Tongue (tissue), 1 donor: ENCODE measurements at regions not wholly inside any gene's neighbourhood (a gene's known extent, or its start where the extent isn't known, plus 50 kb on each side); places are given as distances from the start of the nearest gene placed in this dataset.

Experiments
- DNase-seq: peaks from one replicate; pipeline ENCODE4 v3.0.0-alpha.2; 2015

DNA sequence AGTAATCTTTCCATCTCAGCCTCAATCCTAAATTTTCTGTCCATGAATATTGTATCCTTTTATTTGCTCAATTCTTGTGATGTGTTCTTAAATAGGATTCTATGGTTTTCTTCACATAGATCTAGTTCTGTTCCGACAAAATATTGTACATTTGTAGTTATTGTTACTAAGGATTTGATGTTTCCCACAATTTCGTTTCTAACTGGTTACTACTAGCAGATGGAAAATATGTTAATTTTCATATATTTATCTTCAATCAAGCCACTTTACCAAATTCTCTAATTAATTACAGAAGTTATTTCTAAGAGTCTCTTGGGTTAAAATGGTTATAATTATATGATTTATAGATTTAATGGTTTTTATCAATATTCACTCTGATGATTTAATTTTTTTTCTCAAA is 60.3 kb downstream of the SEC61B start:
- no peak for DNase-seq

DNA sequence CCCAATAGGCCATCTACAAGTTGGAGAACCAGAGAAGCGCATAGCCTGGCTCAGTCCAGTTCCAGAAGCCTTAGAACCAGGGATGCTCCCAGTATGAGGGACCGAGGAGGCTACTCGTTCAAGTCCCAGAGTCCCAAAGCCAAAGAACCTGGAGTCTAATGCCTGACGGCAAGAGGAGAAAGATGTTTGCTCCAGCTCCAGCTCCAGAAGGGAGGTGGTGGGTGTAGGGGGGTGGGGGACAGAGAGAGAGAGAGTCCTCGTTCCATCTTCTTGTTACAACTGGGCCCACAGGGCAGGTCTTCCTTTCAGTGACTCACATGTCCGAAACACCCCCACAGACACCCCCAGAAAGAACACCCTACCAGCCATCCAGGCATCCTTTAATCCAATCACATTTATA is 63.9 kb downstream of the SEC61B start:
- DNase-seq = no peak

DNA sequence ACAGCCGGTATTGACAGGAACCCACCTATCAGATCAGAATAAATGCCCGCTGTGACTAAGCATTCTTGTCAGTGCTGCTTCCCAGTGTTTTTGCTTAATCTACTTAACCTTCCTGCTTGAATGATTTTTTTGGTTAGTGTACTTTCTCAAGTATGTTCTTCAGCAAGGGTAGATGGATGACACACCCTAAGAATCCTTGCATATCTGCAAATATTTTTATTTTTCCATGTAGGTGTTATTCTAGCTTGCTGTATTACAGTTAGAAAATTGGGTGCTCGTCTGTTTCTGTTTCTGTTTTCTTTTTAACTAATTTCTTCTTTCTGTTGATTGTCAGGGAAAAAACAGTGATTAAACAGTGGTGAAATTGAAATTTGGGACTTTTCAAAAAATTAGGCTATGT is 64.5 kb downstream of the SEC61B start:
- no peak for DNase-seq

DNA sequence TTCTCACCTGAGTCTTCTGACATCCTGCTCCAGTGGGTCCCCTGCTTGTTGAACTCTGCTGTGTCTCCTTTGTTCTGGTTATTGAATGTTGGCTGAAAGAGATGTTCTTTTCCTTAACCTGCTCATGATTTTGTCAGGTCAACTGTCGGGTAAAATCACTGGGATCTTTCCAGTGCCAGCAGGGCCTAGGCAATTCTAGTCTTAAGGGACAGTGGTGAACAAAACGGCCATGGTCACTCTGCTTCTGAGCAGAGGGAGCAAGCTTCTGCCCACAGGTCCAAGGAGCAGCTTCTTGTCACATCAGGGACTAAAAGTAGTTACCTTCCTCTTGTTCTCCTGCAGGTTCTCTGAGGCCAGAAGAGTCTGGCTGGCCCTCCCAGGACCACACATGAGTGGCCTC is 65.6 kb downstream of the SEC61B start:
- no peak for DNase-seq

DNA sequence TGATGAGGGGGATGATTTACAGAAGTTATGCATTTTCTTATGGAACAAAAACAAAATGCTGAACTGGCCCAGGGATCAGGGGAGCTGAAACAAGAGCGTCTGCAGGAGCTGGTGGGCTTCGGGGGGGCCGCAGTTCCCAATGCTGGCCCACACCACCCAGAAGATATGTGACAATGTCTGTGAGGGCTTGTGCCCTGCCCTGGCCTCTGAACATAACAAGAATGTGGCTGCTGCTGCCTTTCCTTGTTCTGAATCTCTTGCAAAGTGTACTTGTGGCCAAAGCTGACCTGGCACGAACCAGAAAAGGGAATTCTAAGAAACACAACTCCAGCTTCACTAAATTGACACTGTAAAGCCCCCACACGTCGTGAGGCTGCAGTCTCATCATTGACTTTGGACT is 66.7 kb downstream of the SEC61B start:
- no peak for DNase-seq

DNA sequence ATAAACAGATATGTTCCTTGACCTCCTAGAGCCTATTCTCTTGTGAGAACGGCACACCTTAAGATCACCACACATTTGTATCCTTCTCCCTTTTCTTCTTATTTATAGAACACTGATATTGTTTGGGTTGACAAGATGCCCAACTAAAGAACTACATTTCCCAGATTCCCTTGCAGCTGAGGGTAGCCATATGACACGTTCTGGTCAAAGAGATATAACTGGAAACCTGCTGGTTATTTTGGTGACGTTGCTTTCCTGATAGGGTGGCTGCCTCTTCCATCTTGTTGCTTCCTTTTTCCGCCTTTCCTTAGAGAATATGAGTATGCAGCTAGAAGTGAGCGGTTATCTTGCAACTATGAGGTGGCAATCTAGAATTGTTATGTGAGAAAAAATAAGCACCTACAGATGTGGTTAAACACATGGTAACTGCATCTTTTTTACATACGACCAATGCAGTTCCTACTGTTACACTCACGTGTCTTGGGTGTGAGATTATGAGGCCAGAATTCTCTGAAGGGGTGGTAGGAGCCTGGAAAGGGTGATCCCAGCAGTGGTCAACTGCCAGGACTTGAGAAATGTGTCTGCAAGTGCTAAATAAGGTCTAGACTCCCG is 72.9 kb downstream of the SEC61B start:
- DNase-seq = no peak

DNA sequence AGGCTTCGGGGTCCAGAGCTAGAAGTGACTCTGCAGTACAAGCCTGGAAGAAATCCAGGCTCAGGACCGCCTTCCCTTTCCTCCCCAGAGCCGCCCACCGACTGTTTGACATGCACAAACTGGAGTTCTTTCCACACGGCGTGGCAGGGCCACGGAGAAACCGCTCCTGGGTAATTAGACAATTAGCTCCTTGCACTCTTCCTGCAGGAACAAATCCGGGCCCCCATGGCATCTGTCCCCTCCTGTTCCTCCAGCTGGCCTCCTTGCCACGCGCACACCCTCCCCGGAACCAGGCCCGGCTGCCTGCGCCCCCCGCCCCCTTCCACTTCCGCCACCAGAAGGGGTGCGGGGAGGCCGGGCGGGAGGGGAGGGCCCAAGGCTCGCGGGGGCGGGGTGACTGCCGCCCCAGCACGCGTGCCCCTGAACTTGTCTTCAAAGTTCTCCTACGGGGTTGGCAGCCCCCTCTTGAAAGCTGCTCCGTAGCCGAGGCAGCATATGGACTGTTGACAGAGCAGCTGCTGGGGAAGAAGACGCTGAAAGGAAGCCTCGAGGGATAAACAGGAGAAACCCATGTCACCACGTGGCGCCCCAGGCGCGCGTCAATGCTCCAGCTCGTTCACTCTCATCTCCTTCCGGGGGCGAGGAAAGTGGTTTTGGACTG is 74.3 kb downstream of the SEC61B start:
- peak; percentile 82 for DNase-seq

DNA sequence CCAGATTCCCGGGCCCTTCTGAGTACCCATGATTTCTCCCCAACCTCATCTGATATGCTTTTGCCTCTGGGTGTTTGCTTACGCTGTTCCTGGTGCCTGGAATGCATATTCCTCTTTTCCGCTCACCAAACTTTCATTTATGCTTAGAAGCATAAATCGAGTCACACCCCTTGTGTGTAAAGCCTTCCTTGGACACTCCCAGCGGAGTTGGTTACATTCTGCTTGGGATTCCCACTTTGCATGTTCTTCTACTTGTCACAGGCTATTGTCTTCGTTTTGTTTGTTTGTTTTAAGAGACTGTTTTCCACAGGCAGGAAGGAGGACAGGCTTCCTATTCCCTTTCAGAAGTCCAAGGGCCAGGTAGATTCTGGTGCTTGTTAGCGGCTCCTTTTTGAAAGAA is 76.5 kb downstream of the SEC61B start:
- DNase-seq = no peak

DNA sequence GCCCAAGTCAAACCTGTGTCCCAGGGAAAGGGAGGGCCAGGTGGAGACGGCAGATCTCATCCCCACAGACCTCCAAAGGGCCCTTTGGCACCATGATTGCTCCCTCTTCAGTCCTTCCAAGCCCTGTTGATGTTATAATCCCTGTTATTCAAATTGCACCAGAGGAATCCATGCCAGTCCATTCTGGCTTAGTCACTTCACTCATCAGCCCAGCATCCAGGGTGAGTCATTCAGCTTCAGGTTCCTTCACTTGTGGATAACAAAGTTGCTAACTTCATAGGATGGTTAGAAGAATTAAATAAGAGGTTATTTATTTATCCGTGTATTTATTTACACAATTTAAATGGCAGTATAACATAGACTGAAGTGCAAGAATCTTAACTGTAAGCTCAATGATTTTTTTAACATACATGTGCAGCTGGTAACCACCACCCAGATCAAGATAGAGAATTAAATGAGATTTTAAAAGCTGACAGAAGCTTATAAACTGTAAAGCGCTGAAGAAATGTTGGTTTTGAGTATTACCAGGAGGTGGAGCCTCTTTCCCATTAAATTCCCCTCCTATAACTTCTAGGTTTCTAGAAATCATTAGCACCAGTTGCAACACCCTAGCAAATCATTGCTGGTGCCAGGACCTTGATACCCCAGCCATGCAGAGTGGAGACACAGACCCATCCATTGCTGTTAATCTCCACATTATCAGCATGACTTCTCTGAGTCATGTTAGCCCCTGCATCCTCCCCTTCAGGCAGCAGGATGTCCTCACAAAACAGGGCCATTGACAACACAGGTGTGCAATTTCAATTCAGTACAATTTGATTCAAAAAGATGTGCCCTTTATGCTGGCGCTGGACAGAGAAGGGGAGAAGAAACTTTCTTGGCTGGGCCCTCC is 77.4 kb downstream of the SEC61B start:
- peak; percentile 21 for DNase-seq

DNA sequence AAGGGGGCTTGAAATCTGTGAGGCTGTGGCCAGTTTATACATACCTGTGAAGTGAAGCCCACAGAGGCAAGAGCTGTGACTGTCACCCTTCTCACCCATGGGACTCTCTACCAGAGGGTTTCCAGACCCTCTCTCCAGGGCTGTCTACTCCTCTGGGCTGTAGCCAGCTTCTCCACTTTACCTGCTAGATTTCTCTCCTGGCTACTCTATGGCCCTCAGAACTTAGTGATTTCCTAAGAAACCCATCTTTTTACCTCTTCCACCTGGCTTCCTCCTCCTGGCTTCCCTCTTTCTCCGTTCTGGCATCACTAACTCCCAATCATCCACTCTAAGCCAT is 78.0 kb downstream of the SEC61B start:
- DNase-seq = no peak

DNA sequence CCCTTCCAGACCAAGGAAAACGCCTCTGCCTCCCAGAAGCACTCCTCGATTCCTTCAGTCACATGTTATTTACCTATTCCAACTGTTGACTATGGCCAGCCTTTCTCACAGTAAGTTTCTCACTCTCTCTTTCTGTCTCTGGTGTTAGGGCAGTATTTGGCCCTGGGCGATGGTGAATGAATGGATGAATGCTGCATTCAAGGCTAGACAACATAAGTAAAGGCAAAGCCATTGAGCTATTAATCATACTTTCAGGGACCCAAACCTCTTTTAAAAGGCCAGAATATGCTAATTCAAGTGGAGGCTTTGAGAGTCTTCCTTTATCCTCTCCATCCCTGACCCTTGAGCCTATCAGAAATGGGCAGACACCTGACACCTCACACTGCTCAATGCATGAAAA is 78.5 kb downstream of the SEC61B start:
- DNase-seq = no peak

DNA sequence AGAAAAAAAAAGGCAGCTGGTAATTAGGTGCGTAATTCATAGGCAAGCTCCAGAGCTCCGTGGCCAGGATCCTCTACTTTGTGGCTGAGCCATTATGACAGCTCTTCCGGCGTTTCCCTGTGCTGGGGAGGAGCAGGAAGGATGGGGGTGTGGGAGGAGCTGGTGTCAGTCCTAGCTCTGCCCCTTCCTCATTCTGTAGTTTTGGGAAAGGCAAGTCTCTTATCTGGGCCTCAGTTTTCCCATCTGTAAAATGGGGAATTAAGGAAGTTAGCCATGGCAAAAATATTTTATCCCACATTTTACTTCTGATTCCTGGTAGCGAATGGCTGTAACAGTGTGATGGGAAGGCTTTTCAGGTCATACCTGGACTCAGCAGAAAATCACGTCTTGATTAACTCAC is 81.1 kb downstream of the SEC61B start:
- no peak for DNase-seq

DNA sequence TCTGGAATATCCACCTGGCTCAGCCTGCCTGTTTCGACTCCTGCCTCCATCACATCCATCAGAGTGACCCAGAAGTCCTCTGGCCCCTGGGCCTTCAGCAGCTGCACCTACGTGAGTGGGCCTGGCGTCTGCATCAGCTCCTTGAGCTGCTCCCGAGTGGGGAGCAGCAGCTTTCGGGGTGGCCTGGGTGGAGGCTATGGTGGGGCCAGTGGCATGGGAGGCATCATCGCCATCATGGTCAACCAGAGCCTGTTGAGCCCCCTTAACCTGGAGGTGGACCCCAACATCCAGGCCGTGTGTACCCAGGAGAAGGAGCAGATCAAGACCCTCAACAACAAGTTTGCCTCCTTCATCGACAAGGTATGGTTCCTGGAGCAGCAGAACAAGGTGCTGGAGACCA is 83.0 kb downstream of the SEC61B start:
- DNase-seq = no peak

DNA sequence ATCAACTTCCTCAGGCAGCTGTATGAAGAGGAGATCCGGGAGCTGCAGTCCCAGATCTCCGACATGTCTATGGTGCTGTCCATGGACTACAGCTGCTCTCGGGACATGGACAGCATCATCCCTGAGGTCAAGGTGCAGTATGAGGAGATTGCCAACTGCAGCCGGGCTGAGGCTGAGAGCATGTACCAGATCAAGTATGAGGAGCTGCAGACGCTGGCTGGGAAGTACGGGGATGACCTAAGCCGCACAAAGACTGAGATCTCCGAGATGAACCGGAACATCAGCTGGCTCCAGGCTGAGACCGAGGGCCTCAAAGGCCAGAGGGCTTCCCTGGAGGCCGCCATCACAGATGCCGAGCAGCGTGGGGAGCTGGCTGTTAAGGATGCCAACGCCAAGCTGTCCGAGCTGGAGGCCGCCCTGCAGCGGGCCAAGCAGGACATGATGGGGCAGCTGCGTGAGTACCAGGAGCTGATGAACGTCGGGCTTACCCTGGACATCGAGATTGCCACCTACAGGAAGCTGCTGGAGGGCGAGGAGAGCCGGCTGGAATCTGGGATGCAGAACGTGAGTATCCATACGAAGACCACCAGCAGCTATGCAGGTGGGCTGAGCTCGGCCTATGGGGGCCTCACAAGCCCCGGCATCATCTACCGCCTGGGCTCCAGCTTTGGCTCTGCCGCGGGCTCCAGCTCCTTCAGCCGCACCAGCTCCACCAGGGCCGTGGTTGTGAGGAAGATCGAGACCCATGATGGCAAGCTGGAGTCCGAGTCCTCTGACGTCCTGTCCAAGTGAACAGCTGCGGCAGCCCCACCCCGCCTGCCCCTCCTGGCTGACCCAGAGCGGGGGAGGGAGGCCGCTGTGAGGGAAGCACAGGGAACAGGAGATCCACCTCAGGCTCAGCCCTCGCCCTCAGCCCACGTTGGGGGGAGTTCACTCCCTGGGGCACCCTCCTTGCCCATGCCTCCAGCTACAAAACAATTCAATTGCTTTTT is 84.0 kb downstream of the SEC61B start:
- DNase-seq = no peak

DNA sequence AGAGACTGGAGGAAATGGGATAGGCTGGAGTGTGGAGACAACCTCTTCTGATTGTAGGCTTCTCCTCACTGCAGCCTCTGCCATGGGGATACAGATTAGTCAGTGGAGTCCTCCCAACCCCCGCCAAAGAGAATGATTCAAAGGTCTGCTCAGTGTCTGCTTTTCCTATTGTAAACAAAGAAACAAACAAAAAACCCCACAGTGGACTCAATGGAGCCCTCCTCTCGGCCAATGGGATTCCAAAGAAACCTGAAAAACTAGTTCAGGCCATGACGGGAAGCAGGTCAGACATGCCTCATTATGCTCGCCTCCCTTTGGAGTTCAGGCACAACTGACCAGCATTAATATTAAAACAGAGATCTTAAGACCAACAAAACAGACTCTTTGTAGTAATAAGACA is 85.8 kb downstream of the SEC61B start:
- no peak for DNase-seq

DNA sequence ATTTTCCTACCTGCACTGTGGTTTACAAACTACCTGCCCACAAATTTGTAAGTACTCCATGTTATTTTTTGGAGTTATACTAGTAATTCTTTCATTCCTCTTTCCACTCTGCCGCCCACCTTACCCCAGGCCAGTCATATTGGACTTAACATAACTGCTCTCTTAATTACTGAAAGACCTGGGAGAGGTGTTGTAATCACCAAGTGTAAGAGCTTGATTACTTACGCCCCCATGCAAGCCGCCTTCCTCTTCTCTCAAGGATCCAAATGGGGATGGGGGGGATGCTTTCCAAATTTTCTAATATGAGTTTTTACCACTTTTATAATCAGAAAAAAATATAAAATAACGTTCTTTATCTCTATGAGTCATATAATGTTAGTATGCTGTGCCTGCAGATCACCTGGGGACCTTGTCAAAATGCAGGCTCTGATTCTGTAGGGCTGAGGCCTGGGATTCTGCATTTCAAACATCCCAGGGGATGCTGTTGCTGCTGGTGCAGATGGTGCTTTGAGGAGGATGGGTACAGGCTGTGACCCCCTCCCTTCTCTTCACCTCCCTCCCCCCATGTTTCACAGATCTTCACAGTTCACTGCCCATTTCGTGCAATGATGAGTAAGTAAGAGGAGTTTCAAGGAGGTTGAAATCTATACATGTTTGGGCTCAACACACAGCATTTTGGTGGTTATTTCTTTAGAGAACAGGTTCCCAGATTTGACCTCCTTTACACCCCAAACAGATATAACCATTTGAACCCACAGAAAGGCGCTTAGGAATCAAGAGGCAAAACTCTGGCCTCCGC is 87.3 kb downstream of the SEC61B start:
- DNase-seq = no peak

DNA sequence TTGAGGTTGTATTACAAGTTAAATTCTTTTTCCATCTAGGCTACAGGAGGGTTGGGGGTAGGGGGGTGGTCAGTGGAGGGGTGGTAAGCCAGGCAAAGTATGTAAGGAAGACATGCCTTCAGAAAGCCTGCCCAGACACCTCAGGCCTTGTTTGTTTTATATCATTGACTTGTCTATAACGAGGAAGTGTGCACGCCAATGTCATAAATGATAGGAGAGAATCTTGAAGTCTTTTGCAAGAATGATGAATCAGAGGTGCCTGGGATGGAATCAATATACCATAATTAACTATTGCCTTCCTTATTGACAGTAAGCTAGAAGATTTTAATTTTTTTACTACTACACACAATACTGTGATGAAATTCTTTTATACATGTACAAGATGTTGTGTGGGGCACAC is 90.7 kb downstream of the SEC61B start:
- no peak for DNase-seq

DNA sequence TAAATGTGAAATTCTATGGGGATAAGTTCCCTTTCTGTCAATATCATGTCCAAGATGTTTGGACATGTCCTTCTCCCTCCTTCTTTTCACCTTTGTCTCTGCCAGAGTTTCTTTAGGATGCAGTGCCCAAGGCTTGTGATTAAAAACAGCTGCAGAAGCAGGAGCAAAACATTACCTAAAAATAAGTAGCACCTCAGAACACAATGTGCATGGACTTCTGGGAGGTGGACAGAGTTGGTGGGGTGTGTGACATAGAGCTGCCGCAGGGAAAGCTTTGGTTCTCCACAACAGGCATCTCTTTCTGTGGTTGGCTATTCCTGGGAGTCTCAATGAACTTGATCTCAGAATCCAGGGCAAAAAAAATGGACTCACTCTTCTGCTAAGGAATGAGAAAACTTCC is 97.0 kb downstream of the SEC61B start:
- DNase-seq = no peak

DNA sequence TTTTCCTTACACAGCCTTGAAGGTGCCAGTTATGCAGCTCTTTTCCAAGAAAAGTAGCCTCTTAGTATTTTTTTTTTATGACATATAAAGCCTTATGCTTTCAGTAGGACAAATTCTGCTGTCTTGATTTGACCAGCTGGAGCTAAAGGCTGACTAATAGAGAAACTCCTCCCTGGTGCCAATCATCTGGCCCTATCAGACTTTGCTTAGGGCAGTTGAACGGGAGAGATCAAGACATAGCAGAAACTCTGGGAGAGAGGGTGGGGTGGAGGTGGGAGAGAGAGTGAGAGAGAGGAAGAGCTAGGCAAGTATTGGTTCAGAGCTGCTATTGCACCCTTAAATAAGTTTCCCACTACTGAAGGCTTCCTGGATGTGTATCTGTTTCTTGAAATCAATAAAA is 100.2 kb downstream of the SEC61B start:
- DNase-seq = no peak

DNA sequence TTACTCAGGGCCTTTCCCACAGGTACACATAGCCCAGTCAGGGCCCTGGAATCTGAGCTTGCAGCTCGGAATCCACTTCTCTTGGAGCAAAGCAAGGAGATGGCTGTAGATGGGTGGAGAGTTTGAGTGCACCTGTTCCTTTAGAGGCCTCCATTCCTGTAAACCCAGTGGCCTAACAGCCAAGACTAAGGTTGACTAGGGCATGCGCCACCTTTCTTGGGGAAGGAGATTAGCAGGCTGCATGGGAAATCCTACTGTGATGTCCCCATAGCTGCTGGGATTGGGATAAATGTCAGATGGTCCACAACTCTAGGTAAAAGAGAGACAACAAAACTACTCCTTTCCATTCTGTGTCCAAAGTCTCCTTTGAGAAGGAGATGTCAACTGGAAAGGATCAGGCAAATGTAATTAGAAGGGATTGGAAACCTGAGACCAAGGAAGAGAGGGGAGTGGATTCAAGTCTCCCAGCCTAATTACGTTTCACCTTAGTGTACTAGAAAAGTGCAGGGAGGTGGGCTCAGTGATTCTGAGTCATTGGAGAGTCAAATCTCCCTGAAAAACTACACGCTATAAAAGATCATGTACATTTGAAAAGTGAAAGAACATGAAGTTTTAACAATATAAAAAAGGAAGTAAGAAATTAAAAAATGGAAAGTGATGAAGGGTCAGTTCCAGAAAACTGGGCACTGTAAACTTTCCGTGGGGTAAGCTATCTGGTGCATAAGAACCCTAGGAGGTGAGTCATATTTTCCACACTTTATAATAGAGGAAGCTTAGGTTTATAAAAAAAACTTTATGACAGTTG is 104.2 kb downstream of the SEC61B start:
- no peak for DNase-seq

DNA sequence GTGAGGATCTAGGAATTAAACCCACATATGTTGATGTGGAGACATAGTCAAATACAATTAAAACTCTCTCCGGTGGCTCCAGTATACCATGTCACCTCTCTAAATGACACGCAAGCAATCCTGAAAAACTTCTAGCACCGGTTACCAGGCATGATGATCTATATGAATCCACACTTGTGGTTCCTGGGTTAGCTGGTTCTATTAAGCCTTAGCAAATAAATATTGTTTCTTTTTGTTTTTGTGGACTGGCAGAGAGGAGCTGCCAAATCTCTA is 104.8 kb downstream of the SEC61B start:
- no peak for DNase-seq
